SK-N-SH (cell line): ENCODE measurements at regions not wholly inside any gene's neighbourhood (a gene's known extent, or its start where the extent isn't known, plus 50 kb on each side); places are given as distances from the start of the nearest gene placed in this dataset.

ENCODE experiments used
- CTCF ChIA-PET: fragments of 300-600, 350-600 bp; formaldehyde crosslinking; extraction: SDS; loops from one replicate; lab custom pipeline; 2021; lab: Yijun Ruan, JAX
- POLR2A ChIA-PET: fragments of 350-600 bp; sonication (Branson Sonifier 250); formaldehyde crosslinking; extraction: SDS; loops from one replicate; lab custom pipeline; 2020; ENCODE audit warnings: antibody characterized with exemption, inconsistent platforms; lab: Yijun Ruan, JAX
- DNase-seq: peaks from one replicate; pipeline ENCODE4 v3.0.0; 2012
- H2AFZ ChIP-seq: fragments of 200-600 bp; sonication (generic); 2 replicates; pipeline ENCODE4 v1.8.1; 2016; ENCODE audit warnings: antibody characterized with exemption, mild to moderate bottlenecking, low read depth
- H3F3A ChIP-seq: fragments of 200-600 bp; sonication (generic); replicated peaks from 2 replicates; pipeline ENCODE3; 2016; ENCODE audit warnings: antibody characterized with exemption, mild to moderate bottlenecking; ENCODE audit not compliant: insufficient read depth
- H3K27ac ChIP-seq, 2 experiments: fragments of 200-500 bp in 1 of 2; fragments of 200-600 bp in 1 of 2; sonication (Bioruptor generic) in 1 of 2; sonication (generic), shearing (Covaris generic) in 1 of 2; 2 replicates each; pipeline versions ENCODE4 v1.5.1 to v1.6.1; 2014 to 2016; ENCODE audit warnings: low read depth in 2 of 2, inconsistent platforms in 1 of 2, low read length in 1 of 2, mild to moderate bottlenecking in 1 of 2, mixed read lengths in 1 of 2
- H3K27me3 ChIP-seq: fragments of 200-600 bp; sonication (generic), shearing (Covaris generic); 2 replicates; pipeline ENCODE4 v1.6.1; 2016; ENCODE audit warnings: mixed run types; ENCODE audit not compliant: insufficient read depth
- H3K36me3 ChIP-seq, 2 experiments: fragments of 200-500 bp in 1 of 2; fragments of 200-600 bp in 1 of 2; sonication (Bioruptor generic) in 1 of 2; sonication (generic) in 1 of 2; replicated peaks in 1 of 2; 2 replicates each; pipeline versions ENCODE3 to v1.5.1; 2014 to 2016; ENCODE audit warnings: low read length in 1 of 2, mild to moderate bottlenecking in 1 of 2; ENCODE audit not compliant: insufficient read depth in 2 of 2, control insufficient read depth in 1 of 2
- H3K4me1 ChIP-seq, 2 experiments: fragments of 200-500 bp in 1 of 2; fragments of 200-600 bp in 1 of 2; sonication (Bioruptor generic) in 1 of 2; sonication (generic), shearing (Covaris generic) in 1 of 2; 2 replicates each; pipeline versions ENCODE4 v1.5.1 to v1.6.1; 2014 to 2016; ENCODE audit warnings: low read depth in 1 of 2, low read length in 1 of 2, mixed run types in 1 of 2; ENCODE audit not compliant: insufficient read depth in 2 of 2, control insufficient read depth in 1 of 2
- H3K4me2 ChIP-seq: fragments of 200-600 bp; sonication (generic), shearing (Covaris generic); 2 replicates; pipeline ENCODE4 v1.6.1; 2017; ENCODE audit warnings: mixed run types
- H3K4me3 ChIP-seq, 2 experiments: fragments of 200-500 bp in 1 of 2; fragments of 200-600 bp in 1 of 2; sonication (Bioruptor generic) in 1 of 2; sonication (generic), shearing (Covaris generic) in 1 of 2; 2 replicates each; pipeline versions ENCODE4 v1.5.1 to v1.8.1; 2014 to 2016; ENCODE audit warnings: low read depth in 2 of 2, inconsistent platforms in 1 of 2, low read length in 1 of 2, mild to moderate bottlenecking in 1 of 2, mixed read lengths in 1 of 2, moderate library complexity in 1 of 2
- H3K79me2 ChIP-seq: fragments of 200-600 bp; sonication (generic); 2 replicates; pipeline ENCODE4 v1.8.1; 2017; ENCODE audit warnings: mild to moderate bottlenecking; ENCODE audit not compliant: insufficient read depth
- H3K9ac ChIP-seq: fragments of 200-600 bp; sonication (generic); 2 replicates; pipeline ENCODE4 v1.6.1; 2017; ENCODE audit warnings: mixed run types
- H3K9me2 ChIP-seq: fragments of 200-600 bp; sonication (generic); 2 replicates; pipeline ENCODE4 v1.6.1; 2017; ENCODE audit warnings: mixed run types
- H3K9me3 ChIP-seq: fragments of 200-600 bp; sonication (generic); 2 replicates; pipeline ENCODE4 v1.6.1; 2017; ENCODE audit warnings: mixed run types, mild to moderate bottlenecking, moderate library complexity
- H4K20me1 ChIP-seq: fragments of 200-600 bp; sonication (generic); 2 replicates; pipeline ENCODE4 v1.6.1; 2017; ENCODE audit warnings: mild to moderate bottlenecking, mixed run types; ENCODE audit not compliant: insufficient read depth
- CTCF ChIP-seq: fragments of 200-600 bp; sonication (generic); IDR thresholded peaks from 2 replicates; pipeline ENCODE4 v1.6.1; 2017; ENCODE audit warnings: antibody characterized with exemption, mild to moderate bottlenecking, moderate library complexity
- ELF1 ChIP-seq: IDR thresholded peaks from 2 replicates; pipeline ENCODE4 v1.4.0; 2012
- EP300 ChIP-seq, 2 experiments: IDR thresholded peaks; 2 replicates each; pipeline versions ENCODE4 v1.4.0 to v1.6.1; 2012; ENCODE audit warnings: borderline replicate concordance in 1 of 2, low read depth in 1 of 2, low read length in 1 of 2
- FOXJ3 ChIP-seq: sonication (generic); formaldehyde crosslinking; IDR thresholded peaks from 2 replicates; pipeline ENCODE4 v1.5.1; 2020; ENCODE audit warnings: mild to moderate bottlenecking, missing genetic modification reagents
- FOXM1 ChIP-seq: IDR thresholded peaks from 2 replicates; pipeline ENCODE4 v1.4.0; 2012; ENCODE audit warnings: low read depth, mild to moderate bottlenecking
- GABPA ChIP-seq: IDR thresholded peaks from 2 replicates; pipeline ENCODE4 v1.4.0; 2012; ENCODE audit warnings: low read depth, mild to moderate bottlenecking
- IRF3 ChIP-seq: fragments of 150-350 bp; IDR thresholded peaks from 2 replicates; pipeline ENCODE4 v1.6.1; 2016; ENCODE audit warnings: mild to moderate bottlenecking, low read depth, low read length
- JUND ChIP-seq: IDR thresholded peaks from 2 replicates; pipeline ENCODE4 v1.4.0; 2012
- NFIC ChIP-seq: IDR thresholded peaks from 2 replicates; pipeline ENCODE4 v1.4.0; 2012; ENCODE audit warnings: borderline replicate concordance
- RAD21 ChIP-seq: IDR thresholded peaks from 2 replicates; pipeline ENCODE4 v1.6.1; 2012; ENCODE audit warnings: mild to moderate bottlenecking, low read length
- RXRA ChIP-seq: IDR thresholded peaks from 2 replicates; pipeline ENCODE4 v1.4.0; 2012; ENCODE audit warnings: low read depth, mild to moderate bottlenecking, borderline replicate concordance
- SMC3 ChIP-seq: IDR thresholded peaks from 2 replicates; pipeline ENCODE4 v1.6.1; 2012; ENCODE audit warnings: low read depth, low read length, improper control_type of control experiment
- TEAD4 ChIP-seq: IDR thresholded peaks from 2 replicates; pipeline ENCODE4 v1.4.0; 2012; ENCODE audit warnings: mild to moderate bottlenecking, borderline replicate concordance; ENCODE audit not compliant: insufficient read depth
- USF1 ChIP-seq: IDR thresholded peaks from 2 replicates; pipeline ENCODE4 v1.4.0; 2012; ENCODE audit warnings: low read depth, borderline replicate concordance
- WGBS: methylation state at CpG from one replicate; pipeline ENCODE4 v1.1.6; 2017; ENCODE audit warnings: low lambda C conversion rate; 5-methylcytosine and 5-hydroxymethylcytosine counted together

- no peaks in the 10 kb centered on the region for H4K20me1 ChIP-seq
- TF ChIP-seq CTCF = peak; percentile 62
- peak; percentile 50 for TF ChIP-seq RAD21
- no peak for TF ChIP-seq FOXJ3 (CRISPR knock-in tag)
- TF ChIP-seq, all 33 proteins: peak for 2
- ChIA-PET CTCF (interaction anchor here (0.6 to 2.9 kb wide), 25 partner anchors 9 to 560 kb away, joined by 3 to 18 read pairs (median 4); no protein-coding TSS in a partner anchor), POLR2A (no interaction called here)
- no peaks in the 10 kb centered on the region for H3F3A ChIP-seq
- no peaks in the 10 kb centered on the region for H3K9me3 ChIP-seq
- DNase-seq = peak; percentile 29
- H3K4me2 ChIP-seq = no peak overlapping the region
- H3K27me3 ChIP-seq = no peaks in the 10 kb centered on the region
- H3K27ac ChIP-seq = no peak overlapping the region
- no peak overlapping the region; a peak in 1 of 4 replicates for H3K4me3 ChIP-seq
- no peaks in the 10 kb centered on the region for H3K9me2 ChIP-seq
- 75% methylated on average over 6 of the region's 6 CpGs for WGBS
- no peaks in the 10 kb centered on the region for H3K36me3 ChIP-seq
- peaks cover 0 to 4% of the 10 kb centered on the region in 2 experiments; a peak in 2 of 4 replicates for H3K4me1 ChIP-seq
- H3K79me2 ChIP-seq = no peaks in the 10 kb centered on the region
- no peak overlapping the region for H2AFZ ChIP-seq
- H3K9ac ChIP-seq = no peak overlapping the region
These were observed 394.5 kb upstream of the RARB start for GRCh38 chr3:25033407-25034029.

GRCh38 chr3:25035526-25035925, 392.5 kb upstream of the RARB start:
- Histone ChIP-seq H3K9me3 (no peaks in the 10 kb centered on the region), H3K4me3 (no peak overlapping the region), H3K4me1 (peaks cover 0 to 4% of the 10 kb centered on the region in 2 experiments; a peak in 2 of 4 replicates), H3K27me3 (no peaks in the 10 kb centered on the region), H3K4me2 (no peak overlapping the region), H3K27ac (no peak overlapping the region), H4K20me1 (no peaks in the 10 kb centered on the region), H3K79me2 (no peaks in the 10 kb centered on the region), H3K9ac (no peak overlapping the region), H2AFZ (no peak overlapping the region), H3K9me2 (no peaks in the 10 kb centered on the region), H3K36me3 (no peaks in the 10 kb centered on the region), H3F3A (no peaks in the 10 kb centered on the region)
- 80% methylated on average over 1 of the region's 1 CpG for WGBS
- TF ChIP-seq SMC3 (no peak), NFIC (no peak), ELF1 (no peak), GABPA (no peak), JUND (no peak), EP300 (IDR thresholded peaks at IDR 0.05; ENCODE audit: borderline replicate concordance in 1 of 2, low read depth in 1 of 2, low read length in 1 of 2) (no peak), RXRA (no peak), TEAD4 (no peak), FOXM1 (no peak), IRF3 (no peak), USF1 (no peak)
- ChIA-PET CTCF (interaction anchor here (2.4 to 2.9 kb wide), 3 partner anchors 10 to 558 kb away, joined by 7 to 18 read pairs (median 9); no protein-coding TSS in a partner anchor), POLR2A (no interaction called here)
- DNase-seq = no peak
